ENCODE measurements at regions not wholly inside any gene's neighbourhood (a gene's known extent, or its start where the extent isn't known, plus 50 kb on each side); places are given as distances from the start of the nearest gene placed in this dataset.

GRCh38 chr18:65326805-65327204, 424.0 kb upstream of the CDH7 start:
- TF ChIP-seq CTCF (conservative IDR thresholded peaks at IDR 0.05 in 1 of 2, IDR thresholded peaks at IDR 0.05 in 1 of 2; ENCODE audit: extremely low read depth in 1 of 2, insufficient read depth in 1 of 2, low read depth in 1 of 2, low read length in 2 of 2) (no peak), EZH2 (IDR thresholded peaks at IDR 0.05; ENCODE audit: borderline replicate concordance, low read length) (no peak)

Measured in mammary epithelial cell (primary cell).